ENCODE measurements at regions not wholly inside any gene's neighbourhood (a gene's known extent, or its start where the extent isn't known, plus 50 kb on each side); places are given as distances from the start of the nearest gene placed in this dataset.
"Not testable (repeated sequence)": the region's sequence is repeated elsewhere in the genome, so short reads cannot be mapped to it uniquely, and the experiment has no call there.

DNA sequence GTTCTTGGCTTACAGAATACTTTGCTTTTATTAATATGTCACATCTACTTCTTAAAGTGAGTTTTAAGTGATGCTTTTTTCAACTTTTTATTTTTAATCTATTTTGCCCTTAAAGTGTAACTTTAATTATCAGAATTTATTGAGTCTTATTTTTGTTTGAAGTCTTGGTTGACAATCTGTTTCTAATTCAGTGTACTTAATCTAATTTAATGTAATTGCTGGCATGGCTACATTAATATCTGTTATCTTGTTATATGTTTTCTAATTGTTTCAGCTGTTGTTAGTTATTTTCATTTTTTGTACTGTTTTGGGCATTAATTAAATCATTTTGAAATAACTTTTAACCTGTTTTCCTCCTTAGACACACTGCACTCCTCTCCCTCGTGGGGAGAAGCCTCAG, 558.7 kb upstream of the EYS start:
- no peaks in the 10 kb centered on the region for H3K79me2 ChIP-seq (ENCODE audit: low read length)
- no peaks in the 10 kb centered on the region for H3K27me3 ChIP-seq (ENCODE audit: low read depth, low read length)
- no peak overlapping the region for H3K4me3 ChIP-seq (ENCODE audit: low read length)
- TF ChIP-seq EZH2phosphoT487 (IDR thresholded peaks at IDR 0.05; ENCODE audit: low read depth), result no peak
- TF ChIP-seq, protein P1, sequence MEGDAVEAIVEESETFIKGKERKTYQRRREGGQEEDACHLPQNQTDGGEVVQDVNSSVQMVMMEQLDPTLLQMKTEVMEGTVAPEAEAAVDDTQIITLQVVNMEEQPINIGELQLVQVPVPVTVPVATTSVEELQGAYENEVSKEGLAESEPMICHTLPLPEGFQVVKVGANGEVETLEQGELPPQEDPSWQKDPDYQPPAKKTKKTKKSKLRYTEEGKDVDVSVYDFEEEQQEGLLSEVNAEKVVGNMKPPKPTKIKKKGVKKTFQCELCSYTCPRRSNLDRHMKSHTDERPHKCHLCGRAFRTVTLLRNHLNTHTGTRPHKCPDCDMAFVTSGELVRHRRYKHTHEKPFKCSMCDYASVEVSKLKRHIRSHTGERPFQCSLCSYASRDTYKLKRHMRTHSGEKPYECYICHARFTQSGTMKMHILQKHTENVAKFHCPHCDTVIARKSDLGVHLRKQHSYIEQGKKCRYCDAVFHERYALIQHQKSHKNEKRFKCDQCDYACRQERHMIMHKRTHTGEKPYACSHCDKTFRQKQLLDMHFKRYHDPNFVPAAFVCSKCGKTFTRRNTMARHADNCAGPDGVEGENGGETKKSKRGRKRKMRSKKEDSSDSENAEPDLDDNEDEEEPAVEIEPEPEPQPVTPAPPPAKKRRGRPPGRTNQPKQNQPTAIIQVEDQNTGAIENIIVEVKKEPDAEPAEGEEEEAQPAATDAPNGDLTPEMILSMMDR (IDR thresholded peaks at IDR 0.05; ENCODE audit: low read depth, low read length), result no peak
- H2AFZ ChIP-seq (ENCODE audit: low read depth, low read length), result no peak overlapping the region
- H3K27ac ChIP-seq (ENCODE audit: low read length), result no peak overlapping the region
- no peak overlapping the region for H3K9ac ChIP-seq (ENCODE audit: low read length)
- H3K9me3 ChIP-seq (ENCODE audit: insufficient read depth, low read length), result no peaks in the 10 kb centered on the region
- no peaks in the 10 kb centered on the region for H4K20me1 ChIP-seq (ENCODE audit: insufficient read depth, low read length)
- no peaks in the 10 kb centered on the region for H3K36me3 ChIP-seq (replicated peaks; ENCODE audit: low read depth, low read length)
- no peak overlapping the region for H3K4me2 ChIP-seq (ENCODE audit: low read length)
- no peaks in the 10 kb centered on the region for H3K4me1 ChIP-seq (ENCODE audit: low read length)

- Histone ChIP-seq H3K4me3 (ENCODE audit: low read length) (no peak overlapping the region), H3K79me2 (ENCODE audit: low read length) (no peaks in the 10 kb centered on the region), H3K27me3 (ENCODE audit: low read depth, low read length) (no peaks in the 10 kb centered on the region), H2AFZ (ENCODE audit: low read depth, low read length) (peak overlapping the region; percentile 6; the same call in 1 of the 2 replicates), H3K4me1 (ENCODE audit: low read length) (peaks cover 7% of the 10 kb centered on the region), H3K36me3 (replicated peaks; ENCODE audit: low read depth, low read length) (no peaks in the 10 kb centered on the region), H3K9me3 (ENCODE audit: insufficient read depth, low read length) (no peaks in the 10 kb centered on the region), H4K20me1 (ENCODE audit: insufficient read depth, low read length) (no peaks in the 10 kb centered on the region), H3K9ac (ENCODE audit: low read length) (no peak overlapping the region), H3K4me2 (ENCODE audit: low read length) (no peak overlapping the region), H3K27ac (ENCODE audit: low read length) (no peak overlapping the region)
- TF ChIP-seq, protein P1 (IDR thresholded peaks at IDR 0.05; ENCODE audit: low read depth, low read length), result no peak
- no peak for TF ChIP-seq EZH2phosphoT487 (IDR thresholded peaks at IDR 0.05; ENCODE audit: low read depth)
Measured at GRCh38 chr6:66264376-66264775, 557.4 kb upstream of the EYS start.

DNA sequence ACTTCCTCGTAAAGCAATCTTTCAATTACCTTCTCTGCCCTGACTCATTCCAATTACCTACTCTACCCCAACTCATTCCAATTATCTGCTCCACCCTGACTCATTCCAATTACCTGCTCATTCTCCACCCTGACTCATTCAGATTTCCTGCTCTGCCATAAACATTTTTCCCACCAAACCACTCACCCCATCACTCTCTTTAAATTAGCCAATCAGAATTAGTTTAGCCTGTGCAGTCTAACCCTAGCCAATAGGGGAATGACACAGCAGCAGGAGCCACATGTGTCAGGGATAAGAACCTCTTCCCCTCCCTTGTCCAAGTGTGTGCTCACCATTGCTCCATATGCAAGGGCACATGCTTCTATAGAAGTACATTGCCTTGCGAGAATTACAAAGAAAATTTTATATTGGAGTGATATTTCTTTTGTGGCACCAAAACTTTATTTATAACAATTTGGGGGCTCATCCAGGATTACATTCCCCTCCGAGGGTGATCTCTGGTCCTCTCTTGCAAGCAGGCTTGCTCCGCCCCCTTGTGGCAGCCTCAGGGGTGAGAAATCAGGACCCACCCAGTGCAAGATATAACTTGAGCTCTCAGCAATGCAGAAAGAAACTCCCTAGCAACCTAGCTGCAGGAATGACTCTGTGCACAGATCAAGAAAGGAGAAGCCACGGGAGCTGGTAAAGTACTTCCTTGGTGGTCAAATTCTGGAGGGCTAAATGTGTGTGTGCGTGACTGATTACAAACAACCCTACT, 551.9 kb upstream of the EYS start:
- Histone ChIP-seq H3K4me3 (ENCODE audit: low read length) (peak overlapping the region; percentile 27; the same call in 1 of the 2 replicates), H3K4me2 (ENCODE audit: low read length) (peak overlapping the region; percentile 46), H2AFZ (ENCODE audit: low read depth, low read length) (peak overlapping the region; percentile 79)
- not testable (repeated sequence) for H3K4me1 ChIP-seq (ENCODE audit: low read length); H3K9ac ChIP-seq (ENCODE audit: low read length); H3K27ac ChIP-seq (ENCODE audit: low read length); H3K9me3 ChIP-seq (ENCODE audit: insufficient read depth, low read length); H4K20me1 ChIP-seq (ENCODE audit: insufficient read depth, low read length); H3K36me3 ChIP-seq (replicated peaks; ENCODE audit: low read depth, low read length); H3K27me3 ChIP-seq (ENCODE audit: low read depth, low read length); H3K79me2 ChIP-seq (ENCODE audit: low read length)
- TF ChIP-seq, protein P1 (IDR thresholded peaks at IDR 0.05; ENCODE audit: low read depth, low read length), result peak; percentile 79

DNA sequence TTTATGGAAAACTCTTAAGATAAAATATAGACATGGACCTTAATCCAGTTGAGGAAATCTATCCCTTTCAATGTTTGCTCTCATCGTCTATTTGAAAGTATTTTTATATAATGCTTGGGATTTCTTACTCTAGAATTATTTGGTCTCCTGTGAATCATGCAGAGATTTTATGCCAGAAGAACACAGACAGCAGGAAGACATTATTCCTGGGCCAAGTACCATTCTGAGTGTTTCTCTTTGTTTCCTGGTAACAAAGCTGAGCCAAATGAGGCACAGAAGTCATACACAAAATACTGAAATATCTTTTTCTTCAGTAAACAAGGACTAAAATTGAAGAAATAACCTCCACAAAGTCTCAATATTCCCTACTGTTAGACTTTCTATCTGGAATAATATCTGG, 538.2 kb upstream of the EYS start:
- TF ChIP-seq, protein P1 (IDR thresholded peaks at IDR 0.05; ENCODE audit: low read depth, low read length), result no peak
- no peaks in the 10 kb centered on the region for H3K36me3 ChIP-seq (replicated peaks; ENCODE audit: low read depth, low read length)

More for the DNA sequence above, 538.2 kb upstream of the EYS start:
- Histone ChIP-seq H3K4me3 (ENCODE audit: low read length) (no peak overlapping the region), H3K27ac (ENCODE audit: low read length) (no peak overlapping the region), H2AFZ (ENCODE audit: low read depth, low read length) (no peak overlapping the region), H3K27me3 (ENCODE audit: low read depth, low read length) (no peaks in the 10 kb centered on the region), H3K79me2 (ENCODE audit: low read length) (no peaks in the 10 kb centered on the region), H3K4me2 (ENCODE audit: low read length) (no peak overlapping the region), H3K9ac (ENCODE audit: low read length) (no peak overlapping the region), H3K9me3 (ENCODE audit: insufficient read depth, low read length) (no peaks in the 10 kb centered on the region), H4K20me1 (ENCODE audit: insufficient read depth, low read length) (no peaks in the 10 kb centered on the region), H3K4me1 (ENCODE audit: low read length) (no peaks in the 10 kb centered on the region)
